SU-DHL-6 (cell line): ENCODE measurements at regions not wholly inside any gene's neighbourhood (a gene's known extent, or its start where the extent isn't known, plus 50 kb on each side); places are given as distances from the start of the nearest gene placed in this dataset.

Experiments used
- H2AFZ ChIP-seq: fragments of 200-600 bp; sonication (generic); 2 replicates; pipeline ENCODE4 v1.6.1; 2014; ENCODE audit warnings: low read depth, mild to moderate bottlenecking, moderate library complexity, mixed read lengths, antibody characterized with exemption, low read length; ENCODE audit not compliant: severe bottlenecking
- H3F3A ChIP-seq: fragments of 200-600 bp; shearing (Covaris generic); 2 replicates; pipeline ENCODE4 v1.6.0; 2016; ENCODE audit warnings: antibody characterized with exemption, mild to moderate bottlenecking; ENCODE audit not compliant: insufficient read depth
- H3K27ac ChIP-seq: fragments of 200-600 bp; sonication (generic); 2 replicates; pipeline ENCODE4 v1.5.1; 2016; ENCODE audit warnings: low read depth, mild to moderate bottlenecking, low read length, moderate library complexity, mixed read lengths
- H3K27me3 ChIP-seq: fragments of 200-600 bp; sonication (generic), shearing (Covaris generic); 2 replicates; pipeline ENCODE4 v1.6.0; 2014; ENCODE audit warnings: mild to moderate bottlenecking, low read length
- H3K36me3 ChIP-seq: fragments of 200-600 bp; sonication (generic); 2 replicates; pipeline ENCODE4 v1.6.1; 2014; ENCODE audit warnings: mild to moderate bottlenecking, low read length, mixed read lengths
- H3K4me2 ChIP-seq: fragments of 300-600, 200-600 bp; shearing (Covaris generic), sonication (generic); 2 replicates; pipeline ENCODE4 v1.6.0; 2014; ENCODE audit warnings: low read length, low read depth, mild to moderate bottlenecking; ENCODE audit not compliant: poor library complexity, severe bottlenecking
- H3K4me3 ChIP-seq: fragments of 200-600 bp; sonication (generic); 2 replicates; pipeline ENCODE4 v1.5.1; 2014; ENCODE audit warnings: antibody characterized with exemption, low read length, mild to moderate bottlenecking, mixed read lengths; ENCODE audit not compliant: insufficient read depth, poor library complexity, severe bottlenecking
- H3K79me2 ChIP-seq: fragments of 200-600 bp; sonication (generic); 2 replicates; pipeline ENCODE4 v1.6.1; 2014; ENCODE audit warnings: mild to moderate bottlenecking, low read length, moderate library complexity; ENCODE audit not compliant: insufficient read depth
- H3K9ac ChIP-seq: fragments of 200-600 bp; sonication (generic); 2 replicates; pipeline ENCODE4 v1.7.0; 2014; ENCODE audit warnings: mild to moderate bottlenecking, low read length
- H3K9me2 ChIP-seq: fragments of 200-600 bp; sonication (generic); replicated peaks from 2 replicates; pipeline ENCODE4 v1.6.1; 2014; ENCODE audit warnings: low read length; ENCODE audit not compliant: insufficient read depth
- H3K9me3 ChIP-seq: fragments of 200-600 bp; sonication (generic); 2 replicates; pipeline ENCODE4 v1.6.1; 2014; ENCODE audit warnings: low read length, mixed read lengths; ENCODE audit not compliant: insufficient read depth
- H4K20me1 ChIP-seq: fragments of 200-600 bp; sonication (generic); 2 replicates; pipeline ENCODE4 v1.6.1; 2014; ENCODE audit warnings: low read depth, mild to moderate bottlenecking, antibody characterized with exemption, low read length, moderate library complexity, mixed read lengths
- CTCF ChIP-seq: fragments of 200-600 bp; sonication (generic); IDR thresholded peaks from one replicate; pipeline ENCODE4 v1.5.1; 2017; ENCODE audit warnings: antibody characterized with exemption, mild to moderate bottlenecking, low read length, moderate library complexity; ENCODE audit not compliant: insufficient read depth, poor library complexity, severe bottlenecking
- EZH2phosphoT487 ChIP-seq: fragments of 200-600 bp; sonication (generic), shearing (Covaris generic); conservative IDR thresholded peaks from 2 replicates; pipeline ENCODE4 v1.6.1; 2018; ENCODE audit warnings: mild to moderate bottlenecking, antibody characterized with exemption, low read length, moderate library complexity, mixed read lengths

GRCh38 chr15:29994284-29994683 lies 88.5 kb upstream of the GOLGA8J start:
- Histone ChIP-seq H3F3A (no peaks in the 10 kb centered on the region), H2AFZ (no peak overlapping the region), H3K9me3 (no peaks in the 10 kb centered on the region), H3K36me3 (no peaks in the 10 kb centered on the region), H3K4me2 (no peak overlapping the region), H3K9ac (no peak overlapping the region), H4K20me1 (no peaks in the 10 kb centered on the region), H3K27ac (no peak overlapping the region), H3K79me2 (no peaks in the 10 kb centered on the region), H3K9me2 (no peaks in the 10 kb centered on the region), H3K27me3 (no peaks in the 10 kb centered on the region), H3K4me3 (no peak overlapping the region)
- no peak for TF ChIP-seq EZH2phosphoT487
- TF ChIP-seq CTCF: no peak

GRCh38 chr15:29990954-29991353 lies 91.8 kb upstream of the GOLGA8J start:
- TF ChIP-seq EZH2phosphoT487 (no peak), CTCF (no peak)
- H3K9ac ChIP-seq: no peak overlapping the region
- no peak overlapping the region for H3K27ac ChIP-seq
- H3K79me2 ChIP-seq: no peaks in the 10 kb centered on the region
- no peaks in the 10 kb centered on the region for H3K9me3 ChIP-seq
- H3K36me3 ChIP-seq: no peaks in the 10 kb centered on the region
- no peak overlapping the region for H3K4me2 ChIP-seq
- no peaks in the 10 kb centered on the region for H4K20me1 ChIP-seq
- H3K27me3 ChIP-seq: no peaks in the 10 kb centered on the region
- H3K9me2 ChIP-seq: no peaks in the 10 kb centered on the region
- H2AFZ ChIP-seq: no peak overlapping the region
- H3F3A ChIP-seq: no peaks in the 10 kb centered on the region
- H3K4me3 ChIP-seq: no peak overlapping the region

GRCh38 chr15:29990035-29990434 lies 92.7 kb upstream of the GOLGA8J start:
- H3K9me2 ChIP-seq: no peaks in the 10 kb centered on the region
- no peaks in the 10 kb centered on the region for H3K27me3 ChIP-seq
- H3K27ac ChIP-seq: no peak overlapping the region
- H3K4me2 ChIP-seq: no peak overlapping the region
- H2AFZ ChIP-seq: no peak overlapping the region
- no peaks in the 10 kb centered on the region for H3K79me2 ChIP-seq
- H3K9me3 ChIP-seq: no peaks in the 10 kb centered on the region
- no peaks in the 10 kb centered on the region for H3K36me3 ChIP-seq
- no peaks in the 10 kb centered on the region for H4K20me1 ChIP-seq
- no peaks in the 10 kb centered on the region for H3F3A ChIP-seq
- TF ChIP-seq CTCF: no peak
- TF ChIP-seq EZH2phosphoT487: no peak
- no peak overlapping the region for H3K9ac ChIP-seq
- no peak overlapping the region for H3K4me3 ChIP-seq

GRCh38 chr15:29988701-29989100 lies 94.1 kb upstream of the GOLGA8J start:
- Histone ChIP-seq H3K36me3 (no peaks in the 10 kb centered on the region), H3K9me3 (no peaks in the 10 kb centered on the region), H2AFZ (no peak overlapping the region), H3K27me3 (no peaks in the 10 kb centered on the region), H3K4me2 (no peak overlapping the region), H3K79me2 (no peaks in the 10 kb centered on the region), H3K9me2 (no peaks in the 10 kb centered on the region), H4K20me1 (no peaks in the 10 kb centered on the region), H3K4me3 (no peak overlapping the region), H3K27ac (no peak overlapping the region), H3K9ac (no peak overlapping the region), H3F3A (no peaks in the 10 kb centered on the region)
- TF ChIP-seq EZH2phosphoT487 (no peak), CTCF (no peak)
